RCC 7860 (cell line): ENCODE measurements at regions not wholly inside any gene's neighbourhood (a gene's known extent, or its start where the extent isn't known, plus 50 kb on each side); places are given as distances from the start of the nearest gene placed in this dataset.

ENCODE experiments used
- DNase-seq: peaks from one replicate; pipeline ENCODE4 v3.0.0-alpha.2; 2015; ENCODE audit warnings: low spot score
- FAIRE-seq: peaks from 2 replicates; lab custom pipeline; 2012; peaks lifted over from hg19 to GRCh38; lab: Jason Lieb, UNC

DNA sequence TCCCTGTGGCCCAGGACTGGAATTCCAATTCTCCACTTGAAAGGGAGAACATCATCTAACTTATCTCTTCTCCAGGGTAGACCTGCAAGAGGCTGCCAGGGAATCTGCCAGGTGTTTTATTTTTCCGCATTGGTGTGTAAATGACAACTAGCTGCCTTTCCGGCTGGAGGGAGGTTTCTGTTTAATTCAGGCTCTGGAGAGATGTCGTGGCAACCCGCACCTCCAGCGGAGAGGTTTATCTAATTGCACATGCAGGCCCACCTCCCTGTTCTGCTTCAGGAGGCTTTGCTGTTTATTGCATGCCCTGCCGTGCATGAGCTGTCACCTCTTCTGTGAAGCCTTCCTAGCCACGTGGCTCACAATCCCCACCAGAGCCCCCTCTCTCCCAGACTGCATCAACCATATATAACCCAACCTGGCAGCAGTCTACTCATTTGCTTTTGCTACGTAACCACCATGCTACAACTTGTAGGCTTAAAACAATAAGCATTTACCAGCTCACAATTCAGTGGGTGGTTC, 151.6 kb downstream of the C1orf94 start:
- DNase-seq (no peak), FAIRE-seq (no peak)

DNA sequence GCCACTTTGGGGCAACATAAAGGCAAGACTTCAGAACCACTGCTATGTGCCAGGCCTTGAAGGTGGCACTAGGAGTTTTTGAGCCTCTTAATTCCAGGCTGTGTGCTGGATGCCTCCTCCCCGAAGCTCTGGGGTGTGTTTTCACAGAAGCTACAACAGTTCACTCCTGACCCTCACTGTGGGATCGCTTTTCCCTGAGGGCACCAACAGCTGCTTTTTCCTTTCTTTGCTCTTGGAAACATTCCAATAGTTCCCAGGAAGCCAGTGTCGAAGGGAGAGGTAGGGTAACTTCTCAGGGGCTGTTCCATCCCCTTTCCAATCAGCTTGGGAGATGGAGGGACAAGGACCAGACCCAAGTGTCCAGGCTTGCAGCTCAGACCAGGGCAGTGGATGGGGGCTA, 153.4 kb downstream of the C1orf94 start:
- FAIRE-seq = no peak
- no peak for DNase-seq

DNA sequence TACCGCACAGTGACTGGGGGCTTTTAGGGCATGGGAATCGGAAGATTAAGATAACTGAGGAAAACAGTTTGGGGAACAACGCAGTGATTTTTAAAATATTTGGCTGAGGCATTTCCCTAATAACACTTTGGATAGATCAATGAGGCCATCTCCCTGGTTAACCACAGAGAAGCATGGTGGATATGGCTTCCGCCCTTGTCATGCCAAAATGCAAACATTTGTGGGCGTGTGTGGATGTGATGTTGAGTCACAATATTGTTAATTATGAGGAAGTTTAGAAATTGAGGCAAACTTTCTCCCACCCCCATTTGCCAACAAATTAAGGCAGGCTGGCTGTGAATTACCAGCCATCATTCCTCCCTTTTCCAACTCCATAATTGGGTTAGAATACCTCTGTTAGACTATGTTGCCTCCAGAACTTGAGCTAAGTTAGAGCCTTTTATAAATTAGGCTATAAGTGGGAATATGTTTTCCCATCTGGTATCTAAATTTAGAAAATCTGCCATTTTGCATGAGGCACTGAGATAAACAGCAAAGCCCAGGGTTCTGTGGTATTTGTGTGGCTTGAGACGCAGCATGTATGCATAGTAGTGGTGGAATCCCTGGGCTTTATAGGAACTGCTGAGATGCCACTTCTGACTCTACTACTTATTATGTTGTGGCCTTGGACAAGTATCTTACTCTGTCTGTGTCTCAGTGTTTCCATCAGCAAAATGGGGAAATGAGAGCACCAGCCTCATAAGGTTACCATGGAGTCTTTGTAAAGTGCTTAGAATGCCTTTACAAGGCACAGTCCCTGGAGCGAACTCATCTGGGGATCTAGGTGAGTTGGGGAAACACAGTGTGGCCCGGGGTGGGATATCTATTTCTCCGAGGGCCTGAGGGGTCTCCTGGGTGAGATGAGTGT, 154.6 kb downstream of the C1orf94 start:
- no peak for FAIRE-seq

GRCh38 chr1:34332996-34333395, 156.3 kb downstream of the C1orf94 start:
- FAIRE-seq (no peak), DNase-seq (no peak)

More for the DNA sequence above, 154.6 kb downstream of the C1orf94 start:
- no peak for DNase-seq

- no peak for FAIRE-seq
- DNase-seq = no peak
Observed at GRCh38 chr1:34338871-34339270, 162.2 kb downstream of the C1orf94 start.

DNA sequence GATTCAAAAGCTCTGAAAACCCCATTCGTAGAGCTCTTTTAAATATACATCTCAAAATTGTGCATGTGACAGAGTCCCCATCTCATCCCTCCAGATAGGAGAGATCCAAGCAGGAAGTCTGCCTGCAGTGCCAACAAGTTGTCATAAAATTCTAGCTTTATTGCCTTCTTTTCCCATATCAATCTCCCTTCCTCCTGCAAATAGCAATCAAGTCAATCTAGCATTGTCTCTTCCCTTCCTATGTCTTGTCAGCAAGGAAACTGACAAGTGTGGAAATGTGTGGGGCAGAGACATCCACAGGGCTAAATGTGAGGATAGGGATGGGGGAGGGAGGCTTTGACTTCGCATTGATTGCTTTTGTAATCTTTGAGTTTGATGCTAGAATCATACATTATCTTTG, 165.2 kb downstream of the C1orf94 start:
- DNase-seq (no peak), FAIRE-seq (no peak)

- DNase-seq = no peak
Observed at GRCh38 chr1:34342334-34342733, 165.6 kb downstream of the C1orf94 start.

GRCh38 chr1:34346128-34346527, 169.4 kb downstream of the C1orf94 start:
- DNase-seq = no peak
- no peak for FAIRE-seq

More at GRCh38 chr1:34342334-34342733, 165.6 kb downstream of the C1orf94 start:
- FAIRE-seq = no peak

- no peak for FAIRE-seq
Observed at GRCh38 chr1:34353409-34353808, 176.7 kb downstream of the C1orf94 start.

DNA sequence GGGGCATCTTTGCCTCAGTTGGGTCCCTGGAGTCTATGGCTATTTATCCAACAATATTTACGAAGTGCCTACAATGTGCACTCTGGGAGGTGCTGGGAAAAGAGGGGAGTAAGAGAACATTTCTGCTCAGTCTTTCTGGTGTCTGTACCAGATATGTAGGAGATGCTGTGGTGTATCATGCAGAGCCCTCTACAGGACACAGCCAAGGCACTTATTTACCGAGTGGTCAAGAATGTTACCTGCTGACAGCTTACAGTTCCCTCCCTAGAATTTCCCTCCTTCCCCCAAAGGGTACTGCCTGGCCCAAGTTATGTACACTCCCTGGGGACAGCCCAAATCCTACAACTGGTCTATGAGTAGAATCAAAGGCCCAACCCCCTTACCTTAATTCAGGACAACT, 177.7 kb downstream of the C1orf94 start:
- DNase-seq (no peak), FAIRE-seq (no peak)

More at GRCh38 chr1:34353409-34353808, 176.7 kb downstream of the C1orf94 start:
- DNase-seq = no peak

GRCh38 chr1:34356853-34357252, 180.1 kb downstream of the C1orf94 start:
- no peak for DNase-seq
- no peak for FAIRE-seq

GRCh38 chr1:34358636-34359035, 181.9 kb downstream of the C1orf94 start:
- no peak for FAIRE-seq
- no peak for DNase-seq

DNA sequence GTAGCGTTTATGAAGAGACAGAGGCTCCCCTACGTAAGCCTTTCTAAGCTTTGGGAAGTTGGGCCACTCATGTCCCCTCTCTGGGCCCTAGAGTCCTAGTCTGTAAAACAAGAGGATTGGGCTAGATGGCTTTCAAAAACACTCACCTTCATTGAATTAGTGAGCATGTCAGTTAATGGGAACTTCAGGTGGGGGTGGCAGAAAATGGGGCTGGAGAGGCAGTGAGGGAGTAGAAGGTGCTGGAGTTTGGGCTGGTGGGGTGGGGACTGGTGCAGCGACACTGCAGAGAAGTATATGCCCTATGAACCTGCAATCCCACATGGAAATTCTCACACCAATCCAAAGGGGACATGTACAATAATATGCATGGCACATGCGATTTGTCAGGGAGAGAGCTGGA, 182.7 kb downstream of the C1orf94 start:
- no peak for FAIRE-seq
- DNase-seq = no peak

DNA sequence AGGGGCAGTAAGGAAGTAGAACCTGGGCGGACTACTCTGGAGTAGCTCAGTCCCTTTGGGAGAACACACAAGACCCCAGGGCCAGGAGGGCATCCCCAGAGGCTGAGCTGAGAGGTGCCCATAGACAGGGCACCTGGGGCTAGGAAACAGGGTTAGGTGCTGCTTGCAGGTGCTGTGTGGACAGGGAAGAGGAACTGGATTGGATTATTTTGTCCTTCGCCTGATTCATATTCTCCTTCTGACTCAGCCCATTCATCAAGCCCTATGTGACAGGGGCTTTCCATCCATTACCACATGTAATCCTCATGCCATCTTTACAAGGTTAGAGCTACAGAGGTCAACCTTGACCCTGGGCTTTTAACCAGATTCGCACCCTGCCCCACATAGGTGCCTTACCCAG, 183.9 kb downstream of the C1orf94 start:
- FAIRE-seq = no peak
- DNase-seq = no peak

DNA sequence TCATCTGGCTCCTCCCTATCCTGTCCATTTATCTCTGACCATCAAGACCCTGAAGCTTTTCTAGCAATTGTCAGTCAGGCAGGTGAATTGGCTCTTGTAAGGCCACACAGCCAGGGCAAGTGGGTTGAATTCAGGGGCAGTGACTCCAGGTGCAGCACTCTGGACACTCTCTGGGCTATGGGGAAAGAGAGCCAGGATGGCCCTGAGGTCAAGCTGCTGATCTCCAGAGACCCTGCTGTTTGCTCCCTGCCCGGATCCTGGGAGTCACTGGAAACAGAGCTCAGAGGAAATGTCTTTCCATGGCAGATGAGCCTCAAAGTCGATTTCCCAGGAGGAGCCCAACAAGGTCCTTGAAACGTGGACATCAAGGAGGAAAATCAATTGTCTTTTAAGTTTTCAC, 184.4 kb downstream of the C1orf94 start:
- no peak for DNase-seq
- FAIRE-seq = no peak

DNA sequence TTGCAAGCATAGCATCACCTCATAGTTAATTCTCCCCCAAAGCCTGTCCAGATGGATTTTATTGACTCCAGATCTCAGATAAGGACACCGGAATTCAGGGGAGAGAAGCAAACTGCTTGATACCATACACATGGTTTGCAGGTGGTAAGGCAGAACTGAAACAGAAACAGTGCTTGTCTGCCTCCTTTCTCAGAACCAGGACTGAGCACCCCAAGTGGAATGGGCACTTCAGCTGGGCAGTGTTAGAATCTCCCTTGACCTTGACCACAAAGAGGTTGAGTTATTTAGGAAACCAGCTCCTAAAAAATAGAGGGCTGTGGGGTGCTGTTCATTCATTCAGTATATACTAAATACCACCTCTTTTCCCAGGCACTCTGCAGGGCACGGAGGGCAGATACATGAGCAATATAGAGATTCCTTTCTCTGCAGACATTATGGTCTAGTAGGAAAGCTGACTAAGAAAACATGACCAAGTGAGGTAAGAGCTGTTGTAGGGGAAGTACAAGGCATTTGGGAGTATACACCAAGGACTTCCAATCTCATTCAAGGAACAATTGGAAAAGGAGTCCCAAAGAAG, 185.2 kb downstream of the C1orf94 start:
- FAIRE-seq (no peak), DNase-seq (no peak)

- no peak for FAIRE-seq
- no peak for DNase-seq
Observed at GRCh38 chr1:34362949-34363348, 186.2 kb downstream of the C1orf94 start.

GRCh38 chr1:34363447-34363846, 186.7 kb downstream of the C1orf94 start:
- FAIRE-seq (no peak), DNase-seq (no peak)

GRCh38 chr1:34363915-34364314, 187.2 kb downstream of the C1orf94 start:
- DNase-seq (no peak), FAIRE-seq (no peak)

GRCh38 chr1:34364376-34364775, 187.7 kb downstream of the C1orf94 start:
- FAIRE-seq = no peak
- DNase-seq = no peak

DNA sequence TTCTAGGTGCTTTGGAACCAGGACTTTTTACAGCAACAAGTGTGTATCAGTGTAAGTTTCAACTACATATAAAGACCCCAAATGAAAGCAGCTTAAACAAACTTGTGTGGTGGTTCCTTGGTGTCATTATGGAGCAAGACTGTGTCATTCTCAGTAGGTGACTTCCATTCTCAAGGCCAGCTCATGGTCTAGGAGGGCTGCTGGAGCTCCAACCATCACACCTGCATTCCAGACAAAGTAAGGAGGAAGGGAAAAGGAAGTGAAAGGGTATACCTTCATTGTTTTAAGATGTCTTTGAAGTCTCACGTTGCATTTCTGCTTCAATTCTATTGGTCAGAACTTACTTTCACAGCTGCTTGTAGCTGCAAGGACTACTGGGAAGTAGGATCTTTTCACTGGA, 188.6 kb downstream of the C1orf94 start:
- FAIRE-seq (no peak), DNase-seq (no peak)
